ENCODE measurements at regions not wholly inside any gene's neighbourhood (a gene's known extent, or its start where the extent isn't known, plus 50 kb on each side); places are given as distances from the start of the nearest gene placed in this dataset.

GRCh38 chr20:41783423-41784208, 165.4 kb upstream of the CHD6 start:
- TF ChIP-seq, protein P1, sequence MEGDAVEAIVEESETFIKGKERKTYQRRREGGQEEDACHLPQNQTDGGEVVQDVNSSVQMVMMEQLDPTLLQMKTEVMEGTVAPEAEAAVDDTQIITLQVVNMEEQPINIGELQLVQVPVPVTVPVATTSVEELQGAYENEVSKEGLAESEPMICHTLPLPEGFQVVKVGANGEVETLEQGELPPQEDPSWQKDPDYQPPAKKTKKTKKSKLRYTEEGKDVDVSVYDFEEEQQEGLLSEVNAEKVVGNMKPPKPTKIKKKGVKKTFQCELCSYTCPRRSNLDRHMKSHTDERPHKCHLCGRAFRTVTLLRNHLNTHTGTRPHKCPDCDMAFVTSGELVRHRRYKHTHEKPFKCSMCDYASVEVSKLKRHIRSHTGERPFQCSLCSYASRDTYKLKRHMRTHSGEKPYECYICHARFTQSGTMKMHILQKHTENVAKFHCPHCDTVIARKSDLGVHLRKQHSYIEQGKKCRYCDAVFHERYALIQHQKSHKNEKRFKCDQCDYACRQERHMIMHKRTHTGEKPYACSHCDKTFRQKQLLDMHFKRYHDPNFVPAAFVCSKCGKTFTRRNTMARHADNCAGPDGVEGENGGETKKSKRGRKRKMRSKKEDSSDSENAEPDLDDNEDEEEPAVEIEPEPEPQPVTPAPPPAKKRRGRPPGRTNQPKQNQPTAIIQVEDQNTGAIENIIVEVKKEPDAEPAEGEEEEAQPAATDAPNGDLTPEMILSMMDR (conservative IDR thresholded peaks at IDR 0.05; ENCODE audit: low read depth, low read length), result no peak
- H3K4me3 ChIP-seq (ENCODE audit: low read depth, low read length), result no peak overlapping the region
- no peak for DNase-seq (ENCODE audit: low read depth)

DNA sequence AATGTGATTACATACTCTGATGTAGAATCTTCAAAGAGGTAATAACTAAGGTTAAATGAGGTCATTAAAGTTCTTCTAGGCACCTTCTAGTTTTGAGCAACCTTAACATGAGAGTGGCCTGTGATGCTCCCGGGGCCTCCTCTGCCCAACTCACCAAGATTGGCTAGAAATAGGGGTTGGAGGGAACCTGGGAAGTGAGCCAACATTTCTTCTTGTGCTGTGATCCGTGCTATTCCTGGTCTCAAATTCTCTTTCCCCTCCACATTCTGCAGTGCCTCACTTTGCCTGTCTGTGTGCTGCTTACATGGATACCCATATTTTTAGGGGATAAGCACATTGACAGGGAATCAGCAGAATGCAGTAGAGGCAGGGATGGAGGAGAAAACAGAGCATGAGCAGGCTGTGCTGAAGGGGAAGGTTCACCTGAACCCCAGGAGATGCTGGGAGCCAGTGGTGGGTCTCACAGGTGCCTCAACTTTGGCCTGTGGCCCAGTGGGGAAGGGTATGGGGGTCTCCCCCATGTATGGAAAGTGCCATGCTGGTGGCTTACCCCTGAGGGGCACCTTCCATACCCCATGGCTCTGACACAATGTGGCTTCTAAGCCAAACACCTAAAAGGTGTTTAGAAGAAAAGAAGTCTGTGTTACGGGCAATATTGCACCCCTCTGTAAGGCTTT, 164.7 kb upstream of the CHD6 start:
- DNase-seq (ENCODE audit: low read depth), result no peak
- H3K4me3 ChIP-seq (ENCODE audit: low read depth, low read length), result no peak overlapping the region
- TF ChIP-seq, protein P1 (conservative IDR thresholded peaks at IDR 0.05; ENCODE audit: low read depth, low read length), result no peak

- DNase-seq (ENCODE audit: low read depth), result no peak
- TF ChIP-seq, protein P1 (conservative IDR thresholded peaks at IDR 0.05; ENCODE audit: low read depth, low read length), result no peak
- H3K4me3 ChIP-seq (ENCODE audit: low read depth, low read length), result no peak overlapping the region
These were observed 164.1 kb upstream of the CHD6 start for GRCh38 chr20:41782255-41782654.

GRCh38 chr20:41776421-41776820, 158.2 kb upstream of the CHD6 start:
- TF ChIP-seq, protein P1 (conservative IDR thresholded peaks at IDR 0.05; ENCODE audit: low read depth, low read length), result no peak
- no peak overlapping the region for H3K4me3 ChIP-seq (ENCODE audit: low read depth, low read length)
- no peak for DNase-seq (ENCODE audit: low read depth)

GRCh38 chr20:41774291-41774690, 156.1 kb upstream of the CHD6 start:
- H3K4me3 ChIP-seq (ENCODE audit: low read depth, low read length), result no peak overlapping the region
- no peak for DNase-seq (ENCODE audit: low read depth)
- TF ChIP-seq, protein P1 (conservative IDR thresholded peaks at IDR 0.05; ENCODE audit: low read depth, low read length), result no peak

DNA sequence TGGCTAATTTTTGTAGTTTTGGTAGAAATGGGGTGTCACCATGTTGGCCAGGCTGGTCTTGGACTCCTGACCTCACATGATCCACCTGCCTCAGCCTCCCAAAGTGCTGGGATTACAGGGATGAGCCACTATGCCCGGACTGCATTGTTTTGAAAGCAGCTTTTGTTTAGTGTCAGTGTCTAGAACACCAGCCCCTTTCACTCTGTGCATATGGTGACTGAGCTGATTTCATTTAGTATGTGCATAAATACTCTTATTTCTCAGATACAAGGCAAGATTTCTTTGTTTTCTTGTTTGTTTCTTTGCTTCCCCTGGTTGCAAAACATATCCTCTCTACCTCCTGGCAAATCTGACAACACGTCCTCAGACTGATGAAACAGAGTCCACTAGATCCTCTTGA, 152.8 kb upstream of the CHD6 start:
- TF ChIP-seq, protein P1 (conservative IDR thresholded peaks at IDR 0.05; ENCODE audit: low read depth, low read length), result no peak
- H3K4me3 ChIP-seq (ENCODE audit: low read depth, low read length), result no peak overlapping the region
- no peak for DNase-seq (ENCODE audit: low read depth)

Data from choroid plexus epithelial cell (primary cell).